IPS-15b (cell line): ENCODE measurements at regions not wholly inside any gene's neighbourhood (a gene's known extent, or its start where the extent isn't known, plus 50 kb on each side); places are given as distances from the start of the nearest gene placed in this dataset.

Source experiments
- H3K27me3 ChIP-seq: one replicate; pipeline ENCODE4 v1.6.1; 2013; ENCODE audit warnings: low read length; ENCODE audit not compliant: control insufficient read depth, insufficient read depth
- H3K36me3 ChIP-seq: one replicate; pipeline ENCODE4 v1.6.1; 2013; ENCODE audit warnings: low read length; ENCODE audit not compliant: control insufficient read depth, insufficient read depth
- H3K4me1 ChIP-seq: one replicate; pipeline ENCODE4 v1.6.1; 2013; ENCODE audit warnings: mild to moderate bottlenecking, low read length; ENCODE audit not compliant: control insufficient read depth, insufficient read depth
- H3K4me3 ChIP-seq: one replicate; pipeline ENCODE4 v1.5.1; 2013; ENCODE audit warnings: low read depth, low read length
- H3K9ac ChIP-seq: one replicate; pipeline ENCODE4 v1.6.1; 2013; ENCODE audit warnings: low read depth, mild to moderate bottlenecking, low read length
- H3K9me3 ChIP-seq: one replicate; pipeline ENCODE4 v1.6.1; 2013; ENCODE audit warnings: mild to moderate bottlenecking, low read length; ENCODE audit not compliant: control insufficient read depth, insufficient read depth

- no peak overlapping the region for H3K9ac ChIP-seq
- no peaks in the 10 kb centered on the region for H3K36me3 ChIP-seq
- no peaks in the 10 kb centered on the region for H3K27me3 ChIP-seq
- H3K9me3 ChIP-seq = no peaks in the 10 kb centered on the region
- no peak overlapping the region for H3K4me3 ChIP-seq
- H3K4me1 ChIP-seq = no peaks in the 10 kb centered on the region
Observed at GRCh38 chr11:31969359-31969702, 121.5 kb upstream of the RCN1 start.

- no peaks in the 10 kb centered on the region for H3K27me3 ChIP-seq
- no peaks in the 10 kb centered on the region for H3K9me3 ChIP-seq
Observed at GRCh38 chr11:31968461-31969358, 122.2 kb upstream of the RCN1 start.

GRCh38 chr11:31967404-31968130, 123.3 kb upstream of the RCN1 start:
- Histone ChIP-seq H3K9me3 (no peaks in the 10 kb centered on the region), H3K36me3 (no peaks in the 10 kb centered on the region), H3K4me3 (no peak overlapping the region), H3K9ac (no peak overlapping the region), H3K27me3 (no peaks in the 10 kb centered on the region), H3K4me1 (no peaks in the 10 kb centered on the region)

More at GRCh38 chr11:31968461-31969358, 122.2 kb upstream of the RCN1 start:
- Histone ChIP-seq H3K36me3 (no peaks in the 10 kb centered on the region), H3K9ac (no peak overlapping the region), H3K4me3 (no peak overlapping the region), H3K4me1 (no peaks in the 10 kb centered on the region)

DNA sequence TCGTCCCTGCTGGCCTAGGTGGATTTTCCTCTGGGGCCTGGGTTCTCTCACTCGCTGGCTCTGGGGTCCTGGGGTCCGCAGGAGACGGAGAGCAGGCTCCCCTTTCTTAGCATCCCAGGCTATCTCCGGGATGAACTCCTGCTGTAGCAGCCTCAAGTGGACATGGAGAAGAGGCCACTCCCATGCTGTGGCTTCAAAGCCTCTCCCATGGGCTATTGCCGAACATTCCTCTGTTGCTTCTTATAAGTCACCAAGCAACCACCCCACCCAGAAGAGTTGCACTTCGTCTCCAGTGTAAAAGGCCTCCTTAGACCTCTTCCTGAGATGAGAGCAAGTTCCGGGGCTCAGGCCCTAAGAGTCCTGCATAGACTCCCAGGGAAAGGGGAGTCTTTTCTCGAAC, 124.0 kb upstream of the RCN1 start:
- no peaks in the 10 kb centered on the region for H3K36me3 ChIP-seq
- no peaks in the 10 kb centered on the region for H3K9me3 ChIP-seq
- no peaks in the 10 kb centered on the region for H3K27me3 ChIP-seq
- H3K4me3 ChIP-seq = no peak overlapping the region
- no peaks in the 10 kb centered on the region for H3K4me1 ChIP-seq
- no peak overlapping the region for H3K9ac ChIP-seq

DNA sequence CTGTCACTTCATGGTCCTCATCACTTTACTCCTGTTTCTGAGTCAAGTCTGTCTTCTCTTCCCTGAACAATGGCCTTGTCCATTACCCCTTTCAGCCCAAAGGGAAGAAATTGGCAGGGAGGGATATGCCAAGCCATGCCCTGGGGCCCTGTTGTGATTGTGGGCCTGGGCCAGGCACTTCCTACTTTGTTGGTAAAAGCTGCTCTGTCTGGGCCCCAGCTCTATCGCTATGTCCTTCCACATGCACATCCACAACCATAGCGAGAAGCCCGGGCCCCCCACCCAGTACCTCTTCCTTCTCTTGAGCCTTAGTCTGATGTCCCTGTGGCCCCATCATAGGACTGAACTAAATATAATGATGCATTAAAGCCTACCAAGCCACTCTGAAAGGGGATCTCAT, 126.7 kb upstream of the RCN1 start:
- Histone ChIP-seq H3K4me1 (no peaks in the 10 kb centered on the region), H3K9me3 (no peaks in the 10 kb centered on the region), H3K36me3 (no peaks in the 10 kb centered on the region), H3K27me3 (no peaks in the 10 kb centered on the region), H3K9ac (no peak overlapping the region), H3K4me3 (no peak overlapping the region)

DNA sequence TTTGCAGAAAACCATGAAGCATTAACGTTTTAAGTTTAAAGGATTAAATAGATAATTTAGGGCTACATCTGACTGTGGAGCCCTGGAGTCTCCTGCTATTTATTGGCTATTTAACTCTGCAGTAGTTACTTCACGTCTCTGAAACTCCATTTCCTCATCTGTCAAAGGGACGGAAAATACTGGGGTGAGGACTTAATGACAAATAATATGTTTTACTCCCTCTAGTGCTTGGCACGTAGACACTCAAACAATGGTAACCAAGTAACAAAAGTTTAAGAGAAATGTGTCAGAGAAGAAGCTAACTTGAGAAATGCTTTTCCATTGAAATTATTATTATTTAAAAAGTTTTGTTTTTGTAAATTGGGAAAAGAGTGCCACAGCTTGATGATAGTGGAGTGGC, 130.7 kb upstream of the RCN1 start:
- Histone ChIP-seq H3K9ac (no peak overlapping the region), H3K9me3 (no peaks in the 10 kb centered on the region), H3K27me3 (peaks cover 12% of the 10 kb centered on the region), H3K4me1 (peaks cover 5% of the 10 kb centered on the region), H3K4me3 (no peak overlapping the region), H3K36me3 (no peaks in the 10 kb centered on the region)

DNA sequence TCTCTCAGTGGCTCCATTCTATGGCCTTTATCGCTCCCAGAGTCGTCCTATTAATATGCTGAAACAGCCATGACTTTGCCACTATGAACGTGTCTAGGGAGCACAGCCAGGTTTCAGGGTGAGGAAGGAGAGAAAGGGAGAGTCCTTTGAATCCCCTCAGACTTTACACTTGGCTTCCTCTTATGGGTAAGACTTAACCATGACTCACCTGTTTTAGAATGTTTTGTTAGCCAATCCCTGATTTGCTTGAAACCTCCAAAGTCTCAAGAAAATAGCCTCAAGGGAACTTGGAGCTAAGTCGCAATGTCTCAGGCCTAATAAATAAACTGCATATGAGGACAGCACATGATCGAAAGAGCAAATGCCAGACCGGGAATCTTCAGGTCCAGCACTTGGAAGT, 131.2 kb upstream of the RCN1 start:
- no peak overlapping the region for H3K9ac ChIP-seq
- H3K4me1 ChIP-seq = peaks cover 5% of the 10 kb centered on the region
- H3K9me3 ChIP-seq = no peaks in the 10 kb centered on the region
- no peaks in the 10 kb centered on the region for H3K36me3 ChIP-seq
- H3K27me3 ChIP-seq = peaks cover 12% of the 10 kb centered on the region
- no peak overlapping the region for H3K4me3 ChIP-seq

DNA sequence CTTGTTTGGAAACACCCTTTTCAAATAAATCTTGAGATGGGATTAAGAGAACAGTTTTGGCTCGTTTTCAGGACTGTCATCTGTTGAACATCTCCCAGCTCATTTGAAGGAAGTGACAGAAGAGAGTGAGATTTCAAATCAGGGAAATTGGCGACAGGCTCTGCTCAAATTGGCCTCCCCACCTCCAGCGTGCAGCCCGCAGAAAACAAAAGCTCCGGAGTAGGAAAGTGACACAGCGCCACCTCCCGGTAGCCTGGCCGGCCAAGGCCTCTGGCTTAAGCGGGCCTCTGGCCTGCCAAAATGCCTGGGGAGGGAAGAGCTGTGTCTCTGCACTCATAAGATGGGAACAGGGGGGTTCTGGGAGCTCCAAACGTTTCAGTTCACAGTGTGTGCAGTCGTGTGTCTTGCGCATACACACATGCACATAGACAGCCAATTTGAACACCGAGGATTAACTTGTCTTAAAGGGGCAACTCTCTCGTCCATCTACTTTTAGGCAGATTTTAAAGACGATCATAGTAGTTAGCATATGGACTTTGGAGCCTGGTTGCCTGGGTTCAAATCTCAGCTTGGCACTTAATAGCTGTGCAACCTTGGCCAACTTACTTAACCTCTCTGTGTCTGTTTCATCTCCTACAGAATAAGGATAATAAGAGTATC, 132.7 kb upstream of the RCN1 start:
- H3K9ac ChIP-seq = peak overlapping the region; percentile 2

DNA sequence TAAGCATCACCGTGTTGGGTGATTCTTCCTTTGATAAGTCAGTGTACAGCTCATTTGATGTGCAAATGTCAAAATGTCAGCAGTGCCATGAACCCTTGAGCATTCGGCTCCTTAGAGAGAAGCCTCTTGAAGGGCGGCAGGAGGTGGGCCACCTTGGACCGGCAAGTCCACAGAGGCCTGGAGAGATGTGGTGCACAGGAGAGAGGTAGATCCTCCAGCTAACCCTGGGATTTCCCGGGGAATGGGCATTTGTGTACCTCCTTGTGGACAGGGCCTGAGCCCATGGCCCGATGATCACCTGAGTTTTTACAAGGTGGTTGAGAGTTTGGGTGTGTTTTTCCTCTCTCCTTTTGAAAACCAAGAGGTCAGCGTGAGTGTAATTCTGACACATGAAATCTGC, 133.2 kb upstream of the RCN1 start:
- no peaks in the 10 kb centered on the region for H3K9me3 ChIP-seq
- peaks cover 5% of the 10 kb centered on the region for H3K4me1 ChIP-seq
- H3K36me3 ChIP-seq = no peaks in the 10 kb centered on the region
- H3K9ac ChIP-seq = peak overlapping the region; percentile 2
- H3K4me3 ChIP-seq = no peak overlapping the region
- peaks cover 12% of the 10 kb centered on the region for H3K27me3 ChIP-seq

More for the DNA sequence above, 132.7 kb upstream of the RCN1 start:
- Histone ChIP-seq H3K36me3 (no peaks in the 10 kb centered on the region), H3K27me3 (peaks cover 12% of the 10 kb centered on the region), H3K9me3 (no peaks in the 10 kb centered on the region), H3K4me3 (no peak overlapping the region), H3K4me1 (peaks cover 5% of the 10 kb centered on the region)

DNA sequence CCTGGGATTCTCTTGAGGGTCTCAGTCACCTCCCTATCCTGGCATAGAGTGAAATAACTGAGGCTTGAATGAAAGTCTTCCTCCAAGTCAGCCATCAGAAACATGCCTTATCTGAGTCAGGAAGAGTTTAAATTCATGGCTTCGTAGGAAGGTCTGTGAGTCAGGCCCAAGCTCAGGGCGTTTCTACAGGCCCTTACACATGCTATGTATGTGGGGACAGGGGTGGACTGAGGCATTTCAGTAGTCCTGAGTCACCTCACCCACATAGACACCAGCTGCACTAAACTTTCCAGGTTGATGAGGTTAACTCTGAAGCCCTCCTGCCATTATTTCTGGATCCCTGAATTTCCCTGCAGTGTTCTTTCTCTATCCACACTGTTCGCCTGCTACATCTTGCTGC, 134.6 kb upstream of the RCN1 start:
- H3K36me3 ChIP-seq = no peaks in the 10 kb centered on the region
- peaks cover 5% of the 10 kb centered on the region for H3K4me1 ChIP-seq
- no peak overlapping the region for H3K4me3 ChIP-seq
- H3K9me3 ChIP-seq = no peaks in the 10 kb centered on the region
- H3K9ac ChIP-seq = no peak overlapping the region
- H3K27me3 ChIP-seq = peaks cover 12% of the 10 kb centered on the region

DNA sequence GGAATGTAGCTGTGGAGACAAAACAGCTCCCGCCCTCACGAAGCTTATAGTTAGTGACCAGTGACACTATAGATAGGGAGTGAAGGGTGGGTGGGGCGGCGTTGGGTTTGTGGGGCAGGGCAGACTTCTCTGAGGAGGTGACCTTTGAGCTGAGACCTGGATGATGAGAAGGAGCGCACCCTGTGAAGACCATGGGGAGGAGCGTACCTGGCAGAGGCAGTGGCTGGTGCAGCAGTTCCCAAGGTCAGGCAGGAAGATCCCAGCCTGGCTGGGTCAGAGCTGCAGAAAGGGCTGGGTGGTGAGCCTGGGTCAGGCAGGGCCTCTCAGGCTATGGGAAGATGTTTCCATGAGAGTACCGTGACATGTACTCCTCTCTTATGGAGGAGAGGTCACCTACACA, 135.0 kb upstream of the RCN1 start:
- Histone ChIP-seq H3K4me3 (no peak overlapping the region), H3K27me3 (peaks cover 12% of the 10 kb centered on the region), H3K9me3 (no peaks in the 10 kb centered on the region), H3K9ac (no peak overlapping the region), H3K36me3 (no peaks in the 10 kb centered on the region), H3K4me1 (peaks cover 5% of the 10 kb centered on the region)
